CD14-positive monocyte (primary cell): ENCODE measurements at regions not wholly inside any gene's neighbourhood (a gene's known extent, or its start where the extent isn't known, plus 50 kb on each side); places are given as distances from the start of the nearest gene placed in this dataset.

ENCODE experiments used
- DNase-seq, 3 donors: peaks; one replicate each; pipeline ENCODE4 v3.0.0-alpha.2; 2011 to 2022
- H2AFZ ChIP-seq: 2 replicates; pipeline ENCODE4 v1.6.0; 2012; ENCODE audit warnings: mild to moderate bottlenecking, low read depth, low read length, inconsistent platforms; ENCODE audit not compliant: insufficient read depth, poor library complexity, severe bottlenecking
- H3K27ac ChIP-seq, 2 donors: 1 replicate in 1 of 2; 2 replicates in 1 of 2; pipeline ENCODE4 v1.5.1; 2012 to 2013; ENCODE audit warnings: low read length in 2 of 2, control low read depth in 1 of 2, inconsistent platforms in 1 of 2, low read depth in 1 of 2, mild to moderate bottlenecking in 1 of 2
- H3K27me3 ChIP-seq, 2 donors: one replicate each; pipeline versions ENCODE4 v1.6.0 to v1.6.1; 2011 to 2013; ENCODE audit warnings: low read length in 2 of 2; ENCODE audit not compliant: control insufficient read depth in 2 of 2, insufficient read depth in 2 of 2
- H3K36me3 ChIP-seq, 2 donors: replicated peaks in 1 of 2; 1 replicate in 1 of 2; 2 replicates in 1 of 2; pipeline versions ENCODE4 v1.5.1 to v1.6.1; 2012 to 2013; ENCODE audit warnings: low read length in 2 of 2, control low read depth in 1 of 2, inconsistent platforms in 1 of 2, mild to moderate bottlenecking in 1 of 2; ENCODE audit not compliant: insufficient read depth in 2 of 2, control insufficient read depth in 1 of 2
- H3K4me1 ChIP-seq, 2 donors: 1 replicate in 1 of 2; 2 replicates in 1 of 2; pipeline versions ENCODE4 v1.5.1 to v1.6.1; 2012 to 2013; ENCODE audit warnings: low read length in 2 of 2, control low read depth in 1 of 2, inconsistent platforms in 1 of 2, mild to moderate bottlenecking in 1 of 2, moderate library complexity in 1 of 2; ENCODE audit not compliant: insufficient read depth in 2 of 2, control insufficient read depth in 1 of 2
- H3K4me2 ChIP-seq: replicated peaks from 2 replicates; pipeline ENCODE3; 2012; ENCODE audit warnings: low read length, moderate library complexity, mild to moderate bottlenecking; ENCODE audit not compliant: poor library complexity, severe bottlenecking; ENCODE audit errors: extremely low read depth
- H3K4me3 ChIP-seq, 3 experiments: fragments of 200-600 bp in 1 of 3; sonication (generic) in 1 of 3; replicated peaks in 1 of 3; 1 replicate in 2 of 3; 2 replicates in 1 of 3; pipeline ENCODE4 v1.5.1; 2011 to 2013; ENCODE audit warnings: low read length in 3 of 3, mild to moderate bottlenecking in 3 of 3, control low read depth in 2 of 3, low read depth in 2 of 3, inconsistent platforms in 1 of 3, moderate library complexity in 1 of 3
- H3K79me2 ChIP-seq: 2 replicates; pipeline ENCODE4 v1.6.0; 2012; ENCODE audit warnings: mild to moderate bottlenecking, control low read depth, inconsistent platforms, low read length, moderate library complexity; ENCODE audit not compliant: insufficient read depth
- H3K9ac ChIP-seq: 2 replicates; pipeline ENCODE4 v1.6.0; 2017; ENCODE audit warnings: low read length, mild to moderate bottlenecking; ENCODE audit not compliant: insufficient read depth, poor library complexity, severe bottlenecking
- H3K9me3 ChIP-seq, 2 donors: replicated peaks in 1 of 2; 1 replicate in 1 of 2; 2 replicates in 1 of 2; pipeline versions ENCODE4 v1.5.1 to v1.6.1; 2012 to 2013; ENCODE audit warnings: low read length in 2 of 2, control low read depth in 1 of 2; ENCODE audit not compliant: control insufficient read depth in 1 of 2, insufficient read depth in 1 of 2
- H4K20me1 ChIP-seq: 2 replicates; pipeline ENCODE4 v1.6.0; 2012; ENCODE audit warnings: mild to moderate bottlenecking, low read length, control low read depth, moderate library complexity; ENCODE audit not compliant: insufficient read depth
- H3K27ac Mint-ChIP-seq, 7 donors: one replicate each; pipeline ENCODE4 v1.8.0; 2020; ENCODE audit warnings: mild to moderate bottlenecking in 7 of 7, mixed read lengths in 7 of 7, moderate library complexity in 6 of 7, inconsistent platforms in 2 of 7
- H3K27me3 Mint-ChIP-seq, 3 donors: one replicate each; pipeline ENCODE4 v1.8.0; 2021 to 2022; ENCODE audit warnings: low read depth in 3 of 3, mild to moderate bottlenecking in 3 of 3, mixed read lengths in 3 of 3, moderate library complexity in 3 of 3, inconsistent platforms in 1 of 3
- H3K36me3 Mint-ChIP-seq, 2 donors: one replicate each; pipeline ENCODE4 v1.8.0; 2020; ENCODE audit warnings: mixed read lengths in 2 of 2, inconsistent platforms in 1 of 2, mild to moderate bottlenecking in 1 of 2
- H3K4me1 Mint-ChIP-seq: one replicate; pipeline ENCODE4 v1.8.0; 2020; ENCODE audit warnings: mild to moderate bottlenecking, mixed read lengths
- H3K4me3 Mint-ChIP-seq, 2 donors: one replicate each; pipeline ENCODE4 v1.8.0; 2020; ENCODE audit warnings: mild to moderate bottlenecking in 2 of 2, mixed read lengths in 2 of 2, moderate library complexity in 1 of 2
- H3K9me3 Mint-ChIP-seq, 7 donors: one replicate each; pipeline ENCODE4 v1.8.0; 2020 to 2022; ENCODE audit warnings: mixed read lengths in 7 of 7, mild to moderate bottlenecking in 6 of 7, moderate library complexity in 6 of 7, inconsistent platforms in 2 of 7
- WGBS: methylation state at CpG from one replicate; pipeline ENCODE4 v1.1.5; 2013; ENCODE audit warnings: missing lambda C conversion rate; ENCODE audit not compliant: insufficient coverage; 5-methylcytosine and 5-hydroxymethylcytosine counted together
- intact Hi-C, 2 donors: fragments of 100-400 bp; cut with micrococcal nuclease; formaldehyde crosslinking; loops; one replicate each; pipeline versions ENCODE4 v1.15.0 to v1.15.1; 2023
- TF ChIP-seq, protein P1 (sequence below): fragments of 200-600 bp; IDR thresholded peaks from one replicate; pipeline ENCODE4 v1.8.0; 2022; ENCODE audit warnings: antibody characterized with exemption, mild to moderate bottlenecking

DNA sequence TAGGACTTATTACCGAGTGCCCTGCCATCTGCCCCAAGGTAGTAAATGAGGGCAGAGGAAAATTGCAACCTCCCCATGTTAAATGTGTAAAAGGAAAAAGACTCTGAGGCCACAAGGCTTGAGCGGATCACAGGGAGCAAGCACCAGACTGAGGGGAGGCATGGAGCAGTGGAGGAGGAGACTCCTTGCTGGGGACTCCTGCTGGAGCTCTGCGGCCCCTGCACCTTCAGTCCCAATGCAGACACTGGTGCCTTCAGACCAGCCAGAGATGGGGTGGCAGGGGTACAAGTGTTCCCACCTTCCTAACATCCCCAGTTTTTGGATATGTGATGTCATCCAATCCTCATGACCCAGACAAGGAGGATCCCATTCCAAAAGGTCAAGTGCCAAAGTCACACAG is 128.4 kb upstream of the NGF start:
- no peak overlapping the region for H3K27ac Mint-ChIP-seq
- peaks cover 0 to 2% (median 0%) of the 10 kb centered on the region in 3 donors for H3K27me3 Mint-ChIP-seq
- Histone ChIP-seq H3K27me3 (no peaks in the 10 kb centered on the region), H3K4me3 (no peak overlapping the region), H3K4me1 (peaks cover 6% of the 10 kb centered on the region in 2 donors), H3K4me2 (no peak overlapping the region), H3K9me3 (no peaks in the 10 kb centered on the region), H3K79me2 (no peaks in the 10 kb centered on the region), H4K20me1 (no peaks in the 10 kb centered on the region), H3K9ac (no peak overlapping the region), H3K36me3 (no peaks in the 10 kb centered on the region), H3K27ac (no peak overlapping the region), H2AFZ (no peak overlapping the region)
- no peak overlapping the region for H3K4me3 Mint-ChIP-seq
- no peak for DNase-seq
- intact Hi-C loops: no loop called here
- H3K4me1 Mint-ChIP-seq: peaks cover 13% of the 10 kb centered on the region
- WGBS: no CpG with 5 or more reads among the region's 3 CpGs
- TF ChIP-seq, protein P1, sequence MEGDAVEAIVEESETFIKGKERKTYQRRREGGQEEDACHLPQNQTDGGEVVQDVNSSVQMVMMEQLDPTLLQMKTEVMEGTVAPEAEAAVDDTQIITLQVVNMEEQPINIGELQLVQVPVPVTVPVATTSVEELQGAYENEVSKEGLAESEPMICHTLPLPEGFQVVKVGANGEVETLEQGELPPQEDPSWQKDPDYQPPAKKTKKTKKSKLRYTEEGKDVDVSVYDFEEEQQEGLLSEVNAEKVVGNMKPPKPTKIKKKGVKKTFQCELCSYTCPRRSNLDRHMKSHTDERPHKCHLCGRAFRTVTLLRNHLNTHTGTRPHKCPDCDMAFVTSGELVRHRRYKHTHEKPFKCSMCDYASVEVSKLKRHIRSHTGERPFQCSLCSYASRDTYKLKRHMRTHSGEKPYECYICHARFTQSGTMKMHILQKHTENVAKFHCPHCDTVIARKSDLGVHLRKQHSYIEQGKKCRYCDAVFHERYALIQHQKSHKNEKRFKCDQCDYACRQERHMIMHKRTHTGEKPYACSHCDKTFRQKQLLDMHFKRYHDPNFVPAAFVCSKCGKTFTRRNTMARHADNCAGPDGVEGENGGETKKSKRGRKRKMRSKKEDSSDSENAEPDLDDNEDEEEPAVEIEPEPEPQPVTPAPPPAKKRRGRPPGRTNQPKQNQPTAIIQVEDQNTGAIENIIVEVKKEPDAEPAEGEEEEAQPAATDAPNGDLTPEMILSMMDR: no peak
- H3K36me3 Mint-ChIP-seq: no peaks in the 10 kb centered on the region
- no peaks in the 10 kb centered on the region for H3K9me3 Mint-ChIP-seq

DNA sequence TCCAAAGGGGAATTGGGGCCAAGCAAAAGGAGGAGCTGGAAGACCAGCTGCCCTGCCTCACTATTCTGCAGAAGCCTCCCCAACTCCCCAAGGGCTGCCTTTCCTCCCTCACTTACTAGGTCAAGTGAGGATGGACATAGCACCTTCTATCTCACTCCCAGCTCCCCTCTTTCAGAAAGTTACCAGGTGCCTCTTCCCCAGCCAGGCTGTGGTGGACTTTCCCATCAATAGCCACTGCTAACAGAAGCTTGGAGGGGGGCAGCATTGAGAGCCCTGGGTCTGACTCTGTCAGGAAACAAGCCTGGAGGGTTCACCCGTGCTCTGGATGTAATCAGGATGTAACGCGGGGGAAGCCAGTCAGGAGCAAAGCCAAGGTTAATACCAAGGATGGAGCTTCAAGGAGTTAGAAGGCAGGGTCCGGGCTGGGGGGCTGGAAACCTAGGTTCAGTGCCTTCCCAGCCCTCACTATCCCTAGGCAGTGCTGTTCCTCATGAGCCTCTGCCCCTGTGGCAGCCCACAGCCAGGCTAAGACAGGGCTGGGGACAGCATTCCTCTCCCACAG is 127.8 kb upstream of the NGF start:
- H3K27ac Mint-ChIP-seq: no peak overlapping the region
- WGBS: 20% methylated on average over 1 of the region's 4 CpGs
- H3K27ac ChIP-seq: no peak overlapping the region
- DNase-seq: no peak
- H3K9ac ChIP-seq: no peak overlapping the region
- peaks cover 6% of the 10 kb centered on the region in 2 donors for H3K4me1 ChIP-seq
- intact Hi-C loops: no loop called here
- H2AFZ ChIP-seq: no peak overlapping the region
- no peak overlapping the region for H3K4me2 ChIP-seq
- no peaks in the 10 kb centered on the region for H3K9me3 Mint-ChIP-seq
- no peaks in the 10 kb centered on the region for H3K36me3 Mint-ChIP-seq
- TF ChIP-seq, protein P1: no peak
- no peak overlapping the region for H3K4me3 ChIP-seq
- no peak overlapping the region for H3K4me3 Mint-ChIP-seq
- no peaks in the 10 kb centered on the region for H3K36me3 ChIP-seq
- peaks cover 13% of the 10 kb centered on the region for H3K4me1 Mint-ChIP-seq
- H4K20me1 ChIP-seq: no peaks in the 10 kb centered on the region
- H3K27me3 ChIP-seq: no peaks in the 10 kb centered on the region
- peaks cover 0 to 2% (median 0%) of the 10 kb centered on the region in 3 donors for H3K27me3 Mint-ChIP-seq
- no peaks in the 10 kb centered on the region for H3K9me3 ChIP-seq
- H3K79me2 ChIP-seq: no peaks in the 10 kb centered on the region
